OCI-LY7 (cell line): ENCODE measurements at regions not wholly inside any gene's neighbourhood (a gene's known extent, or its start where the extent isn't known, plus 50 kb on each side); places are given as distances from the start of the nearest gene placed in this dataset.

Experiments
- CTCF ChIP-seq: fragments of 200-600 bp; sonication (generic); conservative IDR thresholded peaks from 2 replicates; pipeline ENCODE4 v1.5.1; 2014; ENCODE audit warnings: mild to moderate bottlenecking, antibody characterized with exemption, low read length, moderate library complexity, mixed read lengths
- EZH2phosphoT487 ChIP-seq: fragments of 200-600 bp; sonication (generic); IDR thresholded peaks from 2 replicates; pipeline ENCODE4 v1.6.1; 2018; ENCODE audit warnings: low read depth, borderline replicate concordance, mild to moderate bottlenecking, mixed run types, antibody characterized with exemption, low read length, moderate library complexity, mixed read lengths

GRCh38 chr6:140602431-140603248 is 1228.2 kb upstream of the CITED2 start:
- no peak for TF ChIP-seq CTCF
- TF ChIP-seq EZH2phosphoT487, result no peak
